ENCODE measurements at regions not wholly inside any gene's neighbourhood (a gene's known extent, or its start where the extent isn't known, plus 50 kb on each side); places are given as distances from the start of the nearest gene placed in this dataset.

DNA sequence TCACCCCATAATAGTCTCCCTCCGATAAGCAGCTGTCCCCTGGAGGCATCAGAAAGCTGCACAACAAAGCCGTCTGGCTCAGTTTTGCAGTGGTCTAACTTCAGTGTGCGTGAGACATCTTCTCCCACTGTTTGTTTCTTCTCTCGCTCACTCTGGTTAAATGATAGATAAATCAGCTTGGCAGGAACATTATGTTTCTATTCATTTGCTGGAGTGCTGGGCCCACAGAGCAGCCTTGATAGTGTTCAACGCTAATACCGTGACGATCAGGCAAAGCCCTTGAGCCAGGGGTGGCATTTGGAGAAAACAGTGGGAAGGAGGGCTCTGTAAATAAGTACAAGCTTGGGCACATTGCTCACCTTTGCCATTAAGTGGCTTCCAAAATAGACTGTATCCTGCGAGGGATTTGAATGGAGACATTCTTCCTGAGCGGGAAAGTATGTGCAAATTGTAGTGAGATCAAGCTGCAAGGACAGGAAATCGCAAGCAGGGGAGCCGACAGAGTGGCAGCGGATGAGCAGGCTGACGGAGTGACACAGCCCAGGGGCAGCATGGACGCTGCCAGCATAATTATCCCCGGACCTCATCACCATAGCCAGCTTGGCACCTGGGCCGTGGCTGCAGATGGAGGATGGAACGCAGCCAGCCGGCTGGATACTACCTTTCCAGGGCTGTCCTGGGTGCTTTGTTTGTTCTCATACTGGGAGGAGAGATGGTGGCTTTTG is 256.8 kb upstream of the FZD8 start:
- Histone ChIP-seq H3K4me3 (peak overlapping the region in 1 of 3 donors; percentile 43), H3K36me3 (no peaks in the 10 kb centered on the region), H3K27ac (peak overlapping the region in 1 of 2 donors; percentile 43), H3K27me3 (no peaks in the 10 kb centered on the region), H3K9me3 (no peaks in the 10 kb centered on the region), H3K4me1 (no peaks in the 10 kb centered on the region)
- intact Hi-C loops (cut with DNase I; ENCODE audit: low total_unique reads): no loop called here
- no peak for TF ChIP-seq POLR2A (IDR thresholded peaks at IDR 0.05)
- TF ChIP-seq POLR2AphosphoS5 (IDR thresholded peaks at IDR 0.05): no peak
- TF ChIP-seq, protein P1, sequence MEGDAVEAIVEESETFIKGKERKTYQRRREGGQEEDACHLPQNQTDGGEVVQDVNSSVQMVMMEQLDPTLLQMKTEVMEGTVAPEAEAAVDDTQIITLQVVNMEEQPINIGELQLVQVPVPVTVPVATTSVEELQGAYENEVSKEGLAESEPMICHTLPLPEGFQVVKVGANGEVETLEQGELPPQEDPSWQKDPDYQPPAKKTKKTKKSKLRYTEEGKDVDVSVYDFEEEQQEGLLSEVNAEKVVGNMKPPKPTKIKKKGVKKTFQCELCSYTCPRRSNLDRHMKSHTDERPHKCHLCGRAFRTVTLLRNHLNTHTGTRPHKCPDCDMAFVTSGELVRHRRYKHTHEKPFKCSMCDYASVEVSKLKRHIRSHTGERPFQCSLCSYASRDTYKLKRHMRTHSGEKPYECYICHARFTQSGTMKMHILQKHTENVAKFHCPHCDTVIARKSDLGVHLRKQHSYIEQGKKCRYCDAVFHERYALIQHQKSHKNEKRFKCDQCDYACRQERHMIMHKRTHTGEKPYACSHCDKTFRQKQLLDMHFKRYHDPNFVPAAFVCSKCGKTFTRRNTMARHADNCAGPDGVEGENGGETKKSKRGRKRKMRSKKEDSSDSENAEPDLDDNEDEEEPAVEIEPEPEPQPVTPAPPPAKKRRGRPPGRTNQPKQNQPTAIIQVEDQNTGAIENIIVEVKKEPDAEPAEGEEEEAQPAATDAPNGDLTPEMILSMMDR (IDR thresholded peaks at IDR 0.05): no peak
- DNase-seq (ENCODE audit: low spot score in 2 of 2): peak in 1 of 2 donors; percentile 20

DNA sequence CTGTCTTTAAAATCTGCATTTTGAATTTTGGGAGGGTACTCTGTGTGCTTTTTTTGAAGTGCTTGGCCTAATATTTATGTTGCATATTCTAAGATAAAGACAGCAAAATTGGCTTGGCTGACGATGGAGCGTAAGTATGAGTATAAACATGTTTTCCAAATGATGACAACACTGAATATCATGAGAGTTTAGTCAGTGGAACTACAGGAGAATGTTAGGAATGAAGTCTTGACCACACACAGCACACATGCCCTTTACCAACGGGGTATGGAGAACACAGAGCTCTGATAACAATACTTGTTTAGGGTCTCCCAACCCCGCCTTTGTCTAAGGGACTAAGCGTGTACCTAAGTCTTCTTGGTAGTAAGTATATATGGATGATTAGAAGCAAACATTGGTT is 253.9 kb upstream of the FZD8 start:
- Histone ChIP-seq H3K27ac (no peak overlapping the region), H3K4me3 (no peak overlapping the region), H3K4me1 (no peaks in the 10 kb centered on the region), H3K9me3 (no peaks in the 10 kb centered on the region), H3K36me3 (no peaks in the 10 kb centered on the region), H3K27me3 (no peaks in the 10 kb centered on the region)
- no peak for DNase-seq (ENCODE audit: low spot score in 2 of 2)
- TF ChIP-seq, protein P1 (IDR thresholded peaks at IDR 0.05): no peak
- TF ChIP-seq POLR2A (IDR thresholded peaks at IDR 0.05): no peak
- TF ChIP-seq POLR2AphosphoS5 (IDR thresholded peaks at IDR 0.05): no peak
- intact Hi-C loops (cut with DNase I; ENCODE audit: low total_unique reads): no loop called here

DNA sequence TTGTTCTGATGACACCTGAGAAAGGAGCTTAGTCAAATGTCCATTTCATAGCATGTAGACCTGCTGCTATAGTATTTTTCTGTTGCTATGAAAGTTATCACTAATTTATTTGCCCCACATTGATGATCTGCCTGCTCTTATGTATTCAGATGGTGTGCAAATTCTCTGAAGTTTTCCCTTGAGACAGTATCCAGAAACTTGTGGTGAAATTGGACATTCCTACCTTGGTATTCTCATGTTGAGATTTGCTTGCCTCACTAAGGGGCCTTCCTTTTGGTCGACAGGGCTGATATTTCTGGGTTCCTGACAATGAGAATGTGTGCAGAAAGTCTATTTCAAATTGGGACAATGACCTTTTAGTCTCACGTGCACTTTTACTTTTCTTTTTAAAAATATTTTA is 253.2 kb upstream of the FZD8 start:
- H3K9me3 ChIP-seq: no peaks in the 10 kb centered on the region
- H3K4me3 ChIP-seq: no peak overlapping the region
- no peak overlapping the region for H3K27ac ChIP-seq
- H3K4me1 ChIP-seq: no peaks in the 10 kb centered on the region
- no peak for DNase-seq (ENCODE audit: low spot score in 2 of 2)
- intact Hi-C loops (cut with DNase I; ENCODE audit: low total_unique reads): no loop called here
- H3K27me3 ChIP-seq: no peaks in the 10 kb centered on the region
- TF ChIP-seq POLR2AphosphoS5 (IDR thresholded peaks at IDR 0.05) (no peak), POLR2A (IDR thresholded peaks at IDR 0.05) (no peak)
- TF ChIP-seq, protein P1 (IDR thresholded peaks at IDR 0.05): no peak
- no peaks in the 10 kb centered on the region for H3K36me3 ChIP-seq

DNA sequence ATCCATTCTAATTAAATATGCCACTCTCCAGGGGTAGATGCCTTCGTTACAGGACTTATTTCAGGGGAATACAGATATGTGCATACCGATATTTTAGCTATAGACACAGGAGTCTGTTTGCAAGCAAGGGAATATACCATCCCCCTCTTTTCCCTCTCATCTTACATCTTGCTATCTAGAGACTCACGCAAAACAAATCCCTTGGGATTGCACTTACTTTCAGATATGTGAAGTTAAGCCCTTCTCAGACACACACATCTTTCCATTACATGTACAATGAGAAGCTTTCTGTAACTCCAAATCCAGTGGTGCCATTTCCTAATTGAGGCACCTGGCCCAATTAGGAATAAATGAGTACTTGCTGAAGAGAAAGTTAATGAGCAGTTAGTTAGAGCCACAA is 250.4 kb upstream of the FZD8 start:
- H3K27me3 ChIP-seq: no peaks in the 10 kb centered on the region
- no peak for DNase-seq (ENCODE audit: low spot score in 2 of 2)
- no peak overlapping the region for H3K27ac ChIP-seq
- intact Hi-C loops (cut with DNase I; ENCODE audit: low total_unique reads): no loop called here
- H3K36me3 ChIP-seq: no peaks in the 10 kb centered on the region
- no peak for TF ChIP-seq POLR2A (IDR thresholded peaks at IDR 0.05)
- TF ChIP-seq, protein P1 (IDR thresholded peaks at IDR 0.05): no peak
- TF ChIP-seq POLR2AphosphoS5 (IDR thresholded peaks at IDR 0.05): no peak
- H3K9me3 ChIP-seq: no peaks in the 10 kb centered on the region
- no peaks in the 10 kb centered on the region for H3K4me1 ChIP-seq
- no peak overlapping the region for H3K4me3 ChIP-seq

DNA sequence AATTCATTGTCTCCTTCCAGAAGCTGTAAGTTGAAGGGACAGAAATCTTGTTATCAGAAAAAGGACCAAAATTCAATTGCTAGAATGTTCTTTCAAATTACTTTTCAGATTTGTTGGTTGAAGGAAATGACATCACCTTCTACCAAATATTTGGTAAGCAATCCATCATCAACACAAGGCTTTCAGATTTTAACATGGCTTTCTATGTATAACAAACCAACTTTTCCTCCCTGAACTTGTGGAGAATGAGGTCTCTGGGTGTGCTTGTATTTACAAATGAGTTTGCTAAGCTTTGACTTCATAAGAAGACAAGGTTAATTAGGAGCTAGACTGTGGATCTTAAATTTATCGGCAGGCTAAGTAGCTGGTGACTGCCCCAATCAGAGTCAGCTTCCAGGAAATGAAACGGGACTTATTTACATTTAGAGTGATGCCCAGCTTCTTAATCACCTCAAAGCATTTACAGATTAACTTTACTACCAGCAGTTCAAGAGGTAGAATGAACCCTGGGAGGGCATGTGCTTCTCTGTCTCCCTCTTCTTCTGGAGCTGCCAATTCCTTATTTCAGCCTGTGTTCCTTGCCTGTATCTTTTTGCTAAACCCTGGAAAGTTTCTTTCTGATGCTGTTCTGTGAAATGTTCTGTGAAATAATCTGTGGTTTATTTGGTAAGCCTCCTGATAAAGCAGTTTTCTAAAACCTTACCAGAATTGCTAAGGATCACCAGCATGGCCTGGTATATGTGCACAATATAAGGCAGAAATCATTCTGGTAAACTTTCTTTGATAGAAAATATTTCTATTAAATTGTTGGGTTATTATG is 248.8 kb upstream of the FZD8 start:
- H3K27me3 ChIP-seq: no peaks in the 10 kb centered on the region
- H3K4me1 ChIP-seq: no peaks in the 10 kb centered on the region
- intact Hi-C loops (cut with DNase I; ENCODE audit: low total_unique reads): no loop called here
- H3K4me3 ChIP-seq: no peak overlapping the region
- H3K36me3 ChIP-seq: no peaks in the 10 kb centered on the region
- no peak for DNase-seq (ENCODE audit: low spot score in 2 of 2)
- TF ChIP-seq POLR2A (IDR thresholded peaks at IDR 0.05): no peak
- no peak for TF ChIP-seq POLR2AphosphoS5 (IDR thresholded peaks at IDR 0.05)
- TF ChIP-seq, protein P1 (IDR thresholded peaks at IDR 0.05): no peak
- no peaks in the 10 kb centered on the region for H3K9me3 ChIP-seq
- H3K27ac ChIP-seq: no peak overlapping the region
